Testis (tissue), 2 donors: ENCODE measurements at regions not wholly inside any gene's neighbourhood (a gene's known extent, or its start where the extent isn't known, plus 50 kb on each side); places are given as distances from the start of the nearest gene placed in this dataset.

Experiments used
- DNase-seq: peaks from one replicate; pipeline ENCODE4 v3.0.0-alpha.2; 2019
- H3K27ac ChIP-seq, 2 donors: fragments of 200-600 bp; sonication (generic); one replicate each; pipeline ENCODE4 v1.5.1; 2019
- H3K27me3 ChIP-seq: fragments of 200-600 bp; sonication (generic); one replicate; pipeline ENCODE4 v1.5.1; 2019
- H3K36me3 ChIP-seq: fragments of 200-600 bp; sonication (generic); one replicate; pipeline ENCODE4 v1.5.1; 2017; ENCODE audit warnings: low read depth; ENCODE audit errors: missing control alignments
- H3K4me1 ChIP-seq: fragments of 200-600 bp; sonication (generic); one replicate; pipeline ENCODE4 v1.5.1; 2019
- H3K4me3 ChIP-seq, 2 donors: fragments of 200-600 bp; sonication (generic); one replicate each; pipeline ENCODE4 v1.5.1; 2017 to 2019
- H3K9me3 ChIP-seq: fragments of 200-600 bp; sonication (generic); one replicate; pipeline ENCODE4 v1.5.1; 2017
- CTCF ChIP-seq, 3 experiments: fragments of 450-650 bp in 2 of 3; fragments of 200-600 bp in 1 of 3; sonication (generic) in 1 of 3; IDR thresholded peaks; one replicate each; pipeline ENCODE4 v1.5.1; 2016 to 2019; ENCODE audit warnings: antibody characterized with exemption in 3 of 3, mild to moderate bottlenecking in 2 of 3, moderate library complexity in 1 of 3
- POLR2A ChIP-seq: fragments of 450-650 bp; IDR thresholded peaks from one replicate; pipeline ENCODE4 v1.6.1; 2017; ENCODE audit warnings: antibody characterized with exemption, mild to moderate bottlenecking, moderate library complexity
- whole genome bisulfite sequencing, 2 donors: methylation state at CpG; one replicate each; pipeline ENCODE4 v1.1.5; 2018; 5-methylcytosine and 5-hydroxymethylcytosine counted together
- intact Hi-C: fragments of 100-400 bp; cut with DNase I; formaldehyde crosslinking; loops from one replicate; pipeline ENCODE4 v1.15.1; 2023; ENCODE audit warnings: low total_unique reads

- no peak overlapping the region for H3K4me3 ChIP-seq
- H3K9me3 ChIP-seq = no peaks in the 10 kb centered on the region
- TF ChIP-seq POLR2A (no peak), CTCF (IDR thresholded peaks at IDR 0.05) (no peak)
- no peak overlapping the region for H3K27ac ChIP-seq
- no peak for DNase-seq
- intact Hi-C loops = no loop called here
- no peaks in the 10 kb centered on the region for H3K4me1 ChIP-seq
- no peaks in the 10 kb centered on the region for H3K36me3 ChIP-seq
- no peaks in the 10 kb centered on the region for H3K27me3 ChIP-seq
- 68 to 83% methylated on average over 2 of the region's 2 CpGs for WGBS, 2 donors
Measured at GRCh38 chr6:66858196-66858595, 1151.2 kb upstream of the EYS start.

- Histone ChIP-seq H3K27me3 (no peaks in the 10 kb centered on the region), H3K9me3 (no peaks in the 10 kb centered on the region), H3K27ac (no peak overlapping the region), H3K36me3 (no peaks in the 10 kb centered on the region), H3K4me1 (no peaks in the 10 kb centered on the region), H3K4me3 (no peak overlapping the region)
- TF ChIP-seq POLR2A (no peak), CTCF (IDR thresholded peaks at IDR 0.05) (no peak)
- DNase-seq = no peak
- intact Hi-C loops = no loop called here
Measured at GRCh38 chr6:66854014-66854413, 1147.0 kb upstream of the EYS start.

GRCh38 chr6:66851930-66852329, 1144.9 kb upstream of the EYS start:
- no peaks in the 10 kb centered on the region for H3K9me3 ChIP-seq
- WGBS, 2 donors = 61 to 65% methylated on average over 3 of the region's 3 CpGs
- no peaks in the 10 kb centered on the region for H3K27me3 ChIP-seq
- no peak overlapping the region for H3K27ac ChIP-seq
- no peaks in the 10 kb centered on the region for H3K36me3 ChIP-seq
- no peak for DNase-seq
- H3K4me1 ChIP-seq = no peaks in the 10 kb centered on the region
- TF ChIP-seq POLR2A = no peak
- no peak for TF ChIP-seq CTCF (IDR thresholded peaks at IDR 0.05)
- H3K4me3 ChIP-seq = no peak overlapping the region
- intact Hi-C loops = no loop called here

GRCh38 chr6:66849843-66850242, 1142.8 kb upstream of the EYS start:
- no peak for DNase-seq
- Histone ChIP-seq H3K27ac (no peak overlapping the region), H3K4me3 (no peak overlapping the region), H3K36me3 (no peaks in the 10 kb centered on the region), H3K9me3 (no peaks in the 10 kb centered on the region), H3K27me3 (no peaks in the 10 kb centered on the region), H3K4me1 (no peaks in the 10 kb centered on the region)
- TF ChIP-seq CTCF (IDR thresholded peaks at IDR 0.05) (no peak), POLR2A (no peak)
- intact Hi-C loops = no loop called here

GRCh38 chr6:66848244-66848953, 1141.4 kb upstream of the EYS start:
- WGBS, 2 donors = 55 to 64% methylated on average over 3 of the region's 3 CpGs
- Histone ChIP-seq H3K27me3 (no peaks in the 10 kb centered on the region), H3K9me3 (no peaks in the 10 kb centered on the region), H3K4me1 (no peaks in the 10 kb centered on the region), H3K4me3 (no peak overlapping the region), H3K36me3 (no peaks in the 10 kb centered on the region), H3K27ac (no peak overlapping the region)
- intact Hi-C loops = no loop called here
- DNase-seq = no peak
- no peak for TF ChIP-seq POLR2A
- TF ChIP-seq CTCF (IDR thresholded peaks at IDR 0.05) = no peak
